H1 (cell line): ENCODE measurements at regions not wholly inside any gene's neighbourhood (a gene's known extent, or its start where the extent isn't known, plus 50 kb on each side); places are given as distances from the start of the nearest gene placed in this dataset.

Experiments used
- CBX5 ChIP-seq: fragments of 300-800, 300-1000 bp; sonication (generic); IDR thresholded peaks from 2 replicates; pipeline ENCODE4 v1.7.1; 2016; ENCODE audit warnings: antibody characterized with exemption, low read length, low read depth
- EGR1 ChIP-seq: IDR thresholded peaks from 2 replicates; pipeline ENCODE4 v1.6.1; 2011; ENCODE audit warnings: low read depth, low read length, borderline replicate concordance
- SRF ChIP-seq: IDR thresholded peaks from 2 replicates; pipeline ENCODE4 v1.6.1; 2011; ENCODE audit warnings: mild to moderate bottlenecking, low read depth, low read length, moderate library complexity
- TF ChIP-seq, protein P1 (sequence below), 3 experiments: IDR thresholded peaks; 1 replicate in 2 of 3; 2 replicates in 1 of 3; pipeline versions ENCODE4 v1.5.1 to v1.6.1; 2011; ENCODE audit warnings: low read length in 3 of 3, mild to moderate bottlenecking in 3 of 3, inconsistent platforms in 2 of 3, low read depth in 1 of 3, moderate library complexity in 1 of 3; ENCODE audit not compliant: insufficient read depth in 1 of 3; ENCODE audit errors: control extremely low read depth in 1 of 3

DNA sequence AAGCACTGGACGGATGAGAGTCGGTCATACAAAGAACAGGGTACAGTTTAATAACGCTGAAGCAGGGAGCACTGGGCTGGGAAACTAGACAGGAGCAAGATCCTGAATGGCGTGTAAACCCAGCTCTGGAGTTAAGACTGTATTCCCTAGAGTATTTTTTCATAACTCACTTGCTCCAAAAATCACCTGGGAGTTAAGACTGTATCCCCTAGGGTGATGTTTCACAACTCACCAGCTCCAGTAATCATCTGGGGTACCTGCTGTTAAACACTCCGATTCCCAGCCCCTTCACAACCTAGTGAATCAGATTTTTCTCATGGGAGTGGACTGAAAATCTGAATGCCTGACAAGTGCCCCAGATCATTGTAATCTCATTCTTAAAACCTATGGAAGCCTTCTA lies 123.2 kb downstream of the MAB21L3 start (continued):
- TF ChIP-seq SRF (no peak), EGR1 (no peak), CBX5 (no peak)
- TF ChIP-seq, protein P1, sequence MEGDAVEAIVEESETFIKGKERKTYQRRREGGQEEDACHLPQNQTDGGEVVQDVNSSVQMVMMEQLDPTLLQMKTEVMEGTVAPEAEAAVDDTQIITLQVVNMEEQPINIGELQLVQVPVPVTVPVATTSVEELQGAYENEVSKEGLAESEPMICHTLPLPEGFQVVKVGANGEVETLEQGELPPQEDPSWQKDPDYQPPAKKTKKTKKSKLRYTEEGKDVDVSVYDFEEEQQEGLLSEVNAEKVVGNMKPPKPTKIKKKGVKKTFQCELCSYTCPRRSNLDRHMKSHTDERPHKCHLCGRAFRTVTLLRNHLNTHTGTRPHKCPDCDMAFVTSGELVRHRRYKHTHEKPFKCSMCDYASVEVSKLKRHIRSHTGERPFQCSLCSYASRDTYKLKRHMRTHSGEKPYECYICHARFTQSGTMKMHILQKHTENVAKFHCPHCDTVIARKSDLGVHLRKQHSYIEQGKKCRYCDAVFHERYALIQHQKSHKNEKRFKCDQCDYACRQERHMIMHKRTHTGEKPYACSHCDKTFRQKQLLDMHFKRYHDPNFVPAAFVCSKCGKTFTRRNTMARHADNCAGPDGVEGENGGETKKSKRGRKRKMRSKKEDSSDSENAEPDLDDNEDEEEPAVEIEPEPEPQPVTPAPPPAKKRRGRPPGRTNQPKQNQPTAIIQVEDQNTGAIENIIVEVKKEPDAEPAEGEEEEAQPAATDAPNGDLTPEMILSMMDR (IDR thresholded peaks at IDR 0.05; ENCODE audit: control extremely low read depth in 1 of 3, insufficient read depth in 1 of 3, low read depth in 1 of 3, low read length in 3 of 3) = no peak
